Femur (tissue), 1 donor: ENCODE measurements at regions not wholly inside any gene's neighbourhood (a gene's known extent, or its start where the extent isn't known, plus 50 kb on each side); places are given as distances from the start of the nearest gene placed in this dataset.

Source experiments
- DNase-seq: peaks from one replicate; pipeline ENCODE4 v3.0.0-alpha.2; 2017

DNA sequence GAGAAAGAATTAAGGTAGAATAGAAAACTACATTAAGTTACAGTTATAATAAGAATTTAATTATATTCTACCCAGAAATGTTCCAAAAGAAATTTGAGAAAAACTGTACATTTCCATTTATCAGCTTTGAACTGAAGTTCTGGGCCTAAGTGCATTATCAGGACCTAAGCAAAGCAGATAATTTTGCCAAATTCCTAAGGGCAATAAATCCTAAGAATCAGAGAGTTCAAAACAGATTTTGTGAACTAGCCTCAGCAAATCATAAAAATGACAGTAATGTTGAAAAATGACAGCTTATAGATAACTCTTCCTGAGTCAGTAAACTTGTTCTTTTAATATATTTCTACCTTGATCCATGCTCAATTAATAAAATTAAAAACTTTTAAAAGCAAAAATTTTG, 662.1 kb upstream of the CDH9 start:
- DNase-seq: no peak

DNA sequence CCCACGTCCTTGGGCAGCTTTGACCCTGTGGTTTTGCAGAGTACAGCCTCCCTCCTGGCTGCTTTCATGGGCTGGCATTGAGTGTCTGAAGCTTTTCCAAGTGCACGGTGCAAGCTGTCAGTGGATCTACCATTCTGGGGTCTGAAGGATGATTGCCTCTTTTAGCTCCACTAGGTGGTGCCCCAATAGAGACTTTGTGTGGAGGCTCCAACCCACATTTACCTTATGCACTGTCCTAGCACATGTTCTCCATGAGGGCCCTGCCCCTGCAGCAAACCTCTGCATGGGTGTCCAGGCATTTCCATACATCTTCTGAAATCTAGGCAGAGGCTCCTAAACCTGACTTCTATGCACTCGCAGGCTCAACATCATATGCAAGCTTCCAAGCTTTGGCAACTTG, 644.2 kb upstream of the CDH9 start:
- no peak for DNase-seq

DNA sequence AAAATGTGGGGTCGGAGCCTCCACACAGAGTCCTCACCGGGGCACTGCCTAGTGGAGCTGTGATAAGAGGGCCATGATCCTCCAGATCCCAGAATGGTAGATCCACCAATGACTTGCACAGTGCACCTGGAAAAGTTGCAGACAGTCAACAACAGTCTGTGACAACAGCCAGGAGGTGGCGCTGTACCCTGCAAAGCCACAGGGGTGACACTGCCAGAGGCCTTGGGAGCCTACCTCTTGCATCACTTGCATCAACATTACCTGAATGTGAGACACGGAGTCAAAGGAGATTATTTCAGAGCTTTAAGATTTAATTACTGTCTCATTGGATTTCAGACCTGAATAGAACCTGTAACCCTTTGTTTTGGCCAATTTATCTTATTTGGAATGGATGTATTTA, 614.1 kb upstream of the CDH9 start:
- no peak for DNase-seq

DNA sequence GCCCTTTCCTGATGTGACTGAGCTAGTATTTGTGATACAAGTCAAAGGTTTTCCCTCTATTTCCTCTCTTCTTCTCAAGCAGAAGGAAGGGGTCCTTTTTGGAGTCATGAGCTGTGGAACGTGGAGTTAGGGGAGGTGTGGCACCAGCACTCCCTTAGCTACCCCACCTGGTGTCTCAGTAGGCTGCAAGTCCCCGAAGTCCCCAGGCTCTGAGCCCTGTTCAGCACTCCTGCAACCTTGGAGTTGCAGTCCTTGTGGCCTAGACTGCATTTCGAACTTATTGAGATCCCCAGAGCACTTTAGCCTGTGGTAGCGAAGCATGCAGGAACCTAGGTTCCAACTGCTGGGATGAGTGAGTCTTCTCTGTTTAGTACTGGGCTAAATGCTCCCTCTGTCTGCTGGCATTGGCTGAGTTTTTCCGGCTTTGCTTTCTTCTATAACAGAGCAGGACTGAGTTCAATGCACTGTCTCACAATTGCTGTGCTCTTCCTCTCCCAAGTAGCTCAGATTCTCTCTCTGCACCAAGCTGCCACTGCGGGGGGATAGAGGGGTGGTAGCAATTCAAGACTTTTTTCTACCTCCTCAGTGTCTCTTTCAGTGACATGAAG, 600.7 kb upstream of the CDH9 start:
- DNase-seq: no peak

DNA sequence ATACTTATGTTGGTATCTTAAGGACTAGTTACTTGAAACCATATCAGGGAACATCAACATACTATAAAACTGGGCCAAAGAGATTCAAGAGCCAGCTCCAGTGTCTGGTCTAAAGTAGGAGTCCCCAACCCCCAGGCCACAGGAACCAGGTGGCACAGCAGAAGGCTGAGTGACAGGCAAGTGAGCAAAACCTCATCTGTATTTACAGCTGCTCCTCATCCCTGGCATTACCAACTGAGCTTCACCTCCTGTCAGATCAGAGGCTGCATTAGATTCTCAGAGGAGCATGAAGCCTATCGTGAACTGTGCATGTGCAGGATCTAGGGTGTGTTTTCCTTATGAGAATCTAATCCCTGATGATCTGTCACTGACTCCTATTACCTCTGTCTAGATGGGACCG, 581.6 kb upstream of the CDH9 start:
- no peak for DNase-seq

DNA sequence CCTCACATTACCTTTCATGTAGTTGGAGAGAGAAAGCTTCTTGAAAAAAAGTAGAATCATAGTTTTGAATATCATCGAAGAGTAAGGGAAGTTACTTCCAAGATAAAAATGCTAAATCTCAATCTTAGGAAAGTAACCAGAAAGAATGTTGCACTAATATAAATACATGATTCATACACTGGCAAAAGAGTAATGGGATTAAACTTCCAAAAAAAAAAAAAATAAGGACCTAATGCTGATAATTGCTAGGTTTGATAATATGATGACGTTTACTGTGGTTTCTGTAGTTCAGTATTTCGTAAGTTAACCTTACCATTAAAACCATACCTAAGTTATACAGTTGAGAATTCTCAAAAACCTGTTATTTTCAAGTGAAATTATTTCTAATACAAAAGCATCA, 573.8 kb upstream of the CDH9 start:
- no peak for DNase-seq

DNA sequence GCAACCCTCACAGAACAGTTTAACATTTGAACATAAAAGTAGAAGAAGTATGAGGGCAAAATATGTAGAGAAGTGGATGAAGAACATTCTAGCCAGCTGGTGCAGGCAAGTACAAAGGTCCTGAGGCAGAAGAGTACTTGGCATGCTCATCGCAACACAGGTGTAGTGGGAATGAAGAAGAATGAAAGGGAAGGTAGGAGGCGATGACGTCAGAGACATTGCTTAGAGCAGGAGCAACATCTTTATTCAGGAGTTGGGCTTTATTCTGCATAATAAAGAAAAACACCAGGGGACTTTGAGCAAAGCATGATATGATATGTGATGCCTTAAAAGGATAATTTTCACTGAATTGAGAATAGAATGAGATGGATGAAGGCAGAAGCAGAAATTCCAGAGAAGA, 570.6 kb upstream of the CDH9 start:
- DNase-seq: no peak

DNA sequence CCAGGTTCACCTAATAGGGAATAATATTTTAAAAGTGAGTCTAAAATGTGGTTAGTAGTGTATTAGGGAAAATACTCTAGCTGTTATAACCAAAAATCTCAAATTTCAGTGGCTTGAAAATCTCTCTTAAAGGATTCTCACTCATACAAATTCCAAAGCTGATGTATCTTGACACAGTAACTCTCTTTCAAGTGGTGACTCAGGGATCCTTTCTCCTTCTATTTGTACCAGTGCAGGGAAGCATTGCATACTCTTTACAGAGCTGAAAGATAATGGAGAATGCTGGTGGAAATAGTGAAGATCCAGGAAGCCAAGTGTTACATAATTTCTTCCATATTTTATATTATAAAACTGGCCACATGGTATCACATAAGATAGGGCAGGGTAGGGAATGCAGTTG, 560.2 kb upstream of the CDH9 start:
- no peak for DNase-seq

DNA sequence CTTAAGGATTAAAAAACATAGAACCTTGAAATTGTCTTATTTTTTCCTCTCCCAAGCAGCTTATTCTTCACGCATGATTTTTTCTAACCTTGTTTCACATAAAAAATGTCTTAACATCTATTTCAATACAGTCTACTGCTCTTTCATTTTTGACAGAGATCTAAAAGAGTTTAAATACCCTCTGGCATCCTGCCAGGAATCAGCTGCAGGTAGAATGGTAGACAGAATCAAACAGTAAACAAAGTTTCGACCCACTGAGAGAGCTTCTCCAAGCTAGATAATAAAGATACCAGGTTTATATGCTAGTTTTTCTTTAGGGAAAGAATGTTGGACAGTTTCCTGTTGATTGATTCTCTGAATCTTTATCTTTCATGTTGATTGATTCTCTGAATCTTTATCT, 555.8 kb upstream of the CDH9 start:
- DNase-seq: no peak

DNA sequence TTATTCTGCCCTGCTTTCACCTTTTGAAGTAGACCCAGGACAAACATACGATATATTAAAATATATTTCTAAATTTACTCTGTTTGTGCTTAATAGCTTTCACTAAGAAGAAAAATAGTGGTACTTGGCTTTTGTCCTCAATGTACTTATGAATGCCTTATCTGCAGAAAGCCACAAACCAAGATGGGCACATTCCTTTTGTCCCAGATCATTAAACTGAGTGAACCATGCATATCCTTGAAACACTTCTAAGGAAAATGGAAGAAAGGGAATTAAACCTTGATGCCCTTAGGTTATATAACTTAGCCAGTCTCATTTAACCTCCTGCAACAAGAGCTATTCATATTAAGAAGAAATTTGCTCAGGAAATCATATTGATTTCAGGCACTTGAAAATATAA, 553.8 kb upstream of the CDH9 start:
- no peak for DNase-seq

DNA sequence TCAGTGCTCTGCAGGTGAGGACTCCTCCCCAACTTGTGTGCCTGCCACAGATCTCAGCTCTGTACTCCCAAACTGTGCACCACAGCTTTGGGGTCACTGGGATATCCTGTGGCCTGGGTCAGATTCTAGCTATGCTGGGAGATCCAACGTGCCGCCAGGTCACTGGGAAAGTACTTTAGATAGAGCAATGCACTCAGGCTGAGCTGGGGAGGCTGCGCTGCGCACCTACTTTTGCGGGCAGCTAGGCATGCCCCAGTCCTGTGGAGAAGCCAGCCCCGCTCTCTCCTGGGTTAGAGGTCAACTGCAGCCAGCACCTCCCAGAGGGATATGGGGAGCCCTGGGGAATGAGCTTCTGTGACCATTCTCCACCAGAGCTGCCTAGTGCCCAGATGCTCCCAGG, 552.1 kb upstream of the CDH9 start:
- no peak for DNase-seq

DNA sequence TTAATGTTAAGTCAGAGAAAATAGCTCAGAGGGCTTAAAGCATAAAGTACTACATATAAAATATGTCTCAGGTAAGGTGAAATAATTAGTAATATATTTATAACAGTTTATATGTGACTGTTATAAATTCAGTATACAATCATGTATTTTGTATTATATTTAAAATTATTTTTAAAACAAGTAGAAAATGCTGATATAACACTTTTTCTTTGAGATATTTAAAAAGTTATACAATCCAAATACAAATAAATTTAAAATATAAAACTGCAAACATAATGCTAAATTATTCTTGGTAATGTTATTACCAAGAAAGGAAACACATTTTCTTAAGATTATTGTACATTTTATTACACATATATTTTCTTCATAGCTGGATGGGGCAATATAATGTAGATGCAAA, 539.9 kb upstream of the CDH9 start:
- no peak for DNase-seq

DNA sequence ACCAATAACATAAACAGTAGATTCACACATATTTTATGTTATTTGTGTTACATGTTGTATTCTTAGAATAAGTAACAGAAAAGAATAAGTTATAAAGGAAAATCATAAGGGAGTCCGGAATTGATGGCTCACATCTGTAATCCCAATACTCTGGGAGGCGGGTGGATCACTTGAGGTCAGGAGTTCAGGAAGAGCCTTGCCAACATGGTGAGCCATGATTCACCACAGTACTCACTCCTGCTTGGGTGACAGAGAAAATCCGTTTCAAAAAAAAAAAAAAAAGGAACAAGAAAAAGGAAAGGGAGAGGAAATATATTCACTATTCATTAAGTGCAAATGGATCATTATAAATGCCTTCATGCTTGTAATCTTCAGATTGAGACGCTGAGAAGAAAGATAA, 533.3 kb upstream of the CDH9 start:
- no peak for DNase-seq

DNA sequence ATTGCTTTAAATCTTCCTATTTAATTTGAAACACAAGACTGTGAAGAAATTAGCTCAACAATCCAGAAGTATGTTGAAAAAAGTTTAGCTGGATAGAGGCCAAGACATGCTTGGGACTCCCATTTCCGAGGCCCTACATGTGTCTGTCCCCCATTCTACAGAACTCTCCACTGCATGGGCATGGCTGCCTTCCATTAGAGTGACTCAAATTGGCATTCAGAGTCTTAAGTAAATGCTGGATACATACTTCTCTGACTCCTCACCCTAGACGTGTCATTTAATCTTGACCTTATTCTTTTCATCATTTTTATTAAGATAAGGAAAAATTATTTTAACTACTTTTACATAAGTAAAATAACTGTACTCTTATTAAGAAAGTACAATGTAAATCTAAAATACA, 530.4 kb upstream of the CDH9 start:
- DNase-seq: no peak

DNA sequence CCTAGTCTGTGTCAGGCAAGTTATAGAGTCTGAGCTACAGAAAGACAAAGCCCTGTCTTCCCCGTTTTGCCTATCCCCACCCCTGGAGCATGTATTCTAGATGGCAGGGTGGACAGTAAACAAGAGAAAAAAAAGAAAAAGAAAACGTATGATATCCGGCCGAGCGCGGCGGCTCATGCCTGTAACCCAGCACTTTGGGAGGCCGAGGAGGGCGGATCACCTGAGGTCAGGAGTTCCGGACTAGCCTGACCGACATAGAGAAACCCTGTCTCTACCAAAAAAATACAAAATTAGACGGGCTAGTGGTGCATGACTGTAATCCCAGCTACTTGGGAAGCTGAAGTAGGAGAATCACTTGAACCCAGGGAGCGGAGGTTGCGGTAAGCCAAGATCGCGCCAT, 523.0 kb upstream of the CDH9 start:
- DNase-seq: no peak

DNA sequence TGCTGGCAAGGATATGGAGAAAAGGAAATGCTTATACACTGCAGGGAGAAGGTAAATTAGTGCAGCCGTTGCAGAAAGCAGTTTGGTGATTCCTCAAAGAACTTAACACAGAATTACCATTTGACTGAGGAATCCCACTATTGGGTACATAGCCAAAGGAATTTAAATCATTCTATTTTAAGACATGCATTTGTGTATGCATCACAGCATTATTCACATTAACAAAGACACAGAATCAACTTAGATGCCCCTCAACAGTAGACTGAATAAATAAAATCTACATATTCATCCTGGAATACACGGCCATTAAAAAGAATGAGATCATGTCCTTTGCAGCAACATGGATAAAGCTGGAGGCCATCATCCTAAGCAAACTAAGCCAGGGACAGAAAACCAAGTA, 510.1 kb upstream of the CDH9 start:
- DNase-seq: no peak

DNA sequence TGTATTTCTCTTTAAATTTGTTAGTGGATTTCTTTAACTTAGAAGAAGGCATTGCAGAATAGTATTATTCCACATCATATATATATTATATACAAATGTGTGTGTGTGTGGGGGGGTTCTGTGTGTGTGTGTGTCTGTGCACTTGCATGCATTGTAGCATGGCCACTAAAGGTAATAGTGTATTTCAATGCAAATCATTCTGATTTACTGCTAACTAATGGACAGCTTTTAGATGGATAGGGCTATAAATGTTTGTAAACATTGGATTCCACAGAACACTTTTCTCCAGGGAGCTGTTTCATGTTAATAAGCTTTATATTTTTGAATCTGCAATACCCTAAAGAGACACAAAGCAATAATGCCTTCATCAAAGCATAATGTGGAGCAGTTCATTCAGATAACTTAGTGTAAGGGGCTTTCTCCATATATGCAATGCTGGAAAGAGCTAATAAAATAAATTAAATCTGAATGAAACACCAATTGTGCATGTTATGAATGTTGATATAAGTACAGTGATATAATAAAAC, 496.7 kb upstream of the CDH9 start:
- DNase-seq: no peak

DNA sequence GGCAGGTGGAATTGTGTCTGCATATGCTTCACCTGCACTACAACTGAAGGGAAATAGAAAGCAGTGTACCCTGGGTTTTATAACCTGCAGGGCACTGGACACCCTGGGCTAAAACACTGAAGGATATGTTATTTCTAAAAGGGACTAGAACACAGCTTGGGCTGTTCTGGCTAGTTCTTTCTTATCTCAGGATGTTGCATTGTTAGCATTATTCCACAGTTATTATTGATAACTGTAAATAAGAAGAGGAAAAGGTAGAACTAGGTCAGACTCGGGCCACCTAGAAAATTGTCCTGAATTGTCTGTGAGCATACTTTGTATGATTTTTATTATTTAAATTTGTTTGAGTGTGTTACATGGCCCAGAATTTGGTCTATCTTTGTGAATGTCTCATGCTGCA, 493.9 kb upstream of the CDH9 start:
- DNase-seq: no peak

DNA sequence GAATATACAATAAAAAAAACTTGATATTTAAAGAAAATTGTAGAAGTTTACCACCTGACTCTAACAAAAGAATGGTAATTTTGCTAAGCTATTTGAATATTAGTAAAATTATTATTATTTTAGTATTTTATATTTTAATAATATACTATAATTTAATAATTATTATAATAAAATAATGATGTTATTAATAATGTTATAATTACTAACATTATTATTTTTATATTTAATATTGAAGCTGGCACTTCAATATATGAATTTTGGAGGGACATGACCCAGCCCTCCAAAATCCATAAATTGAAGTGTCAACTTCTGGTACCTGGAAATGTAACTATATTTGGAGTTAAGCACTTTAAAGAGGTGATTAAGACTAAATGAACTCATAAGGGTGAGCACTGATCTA, 486.1 kb upstream of the CDH9 start:
- no peak for DNase-seq

DNA sequence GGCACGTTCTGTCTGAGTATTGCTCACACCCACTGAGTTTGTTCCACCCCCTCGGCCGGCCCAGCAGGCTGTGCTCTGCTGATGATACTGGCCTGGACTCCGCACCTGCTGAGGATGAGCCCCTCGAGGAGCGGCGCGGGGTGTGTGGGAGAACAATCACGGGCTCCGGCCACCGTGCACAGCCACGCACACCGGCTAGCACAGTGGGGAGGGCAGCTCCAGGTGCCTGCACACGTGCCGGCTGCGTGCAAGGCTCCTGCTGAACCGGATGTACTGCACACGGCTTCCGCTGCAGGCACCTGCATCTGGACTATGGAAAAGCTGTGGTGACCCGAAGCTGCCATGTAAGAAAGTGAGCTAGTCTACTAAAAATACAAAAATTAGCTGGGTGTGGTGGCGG, 485.2 kb upstream of the CDH9 start:
- no peak for DNase-seq

DNA sequence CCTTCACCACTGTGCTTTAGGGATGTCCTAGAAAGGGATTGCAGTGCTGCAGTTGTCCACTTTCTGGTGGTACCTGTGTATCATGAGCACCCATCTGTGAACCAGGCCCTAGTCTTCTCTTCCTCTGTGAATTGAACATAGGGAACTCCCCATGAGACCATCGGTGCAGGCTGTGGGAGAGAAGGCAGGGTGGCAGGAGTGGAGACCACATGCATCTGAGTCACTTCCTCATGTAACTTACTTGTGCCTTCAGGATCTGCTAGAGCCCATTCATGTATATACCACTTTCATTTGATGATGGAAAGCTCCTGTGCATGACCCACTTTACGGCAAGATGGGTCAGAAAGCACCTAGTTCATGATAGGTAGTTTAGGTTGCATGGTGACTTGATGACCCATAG, 478.1 kb upstream of the CDH9 start:
- DNase-seq: no peak

DNA sequence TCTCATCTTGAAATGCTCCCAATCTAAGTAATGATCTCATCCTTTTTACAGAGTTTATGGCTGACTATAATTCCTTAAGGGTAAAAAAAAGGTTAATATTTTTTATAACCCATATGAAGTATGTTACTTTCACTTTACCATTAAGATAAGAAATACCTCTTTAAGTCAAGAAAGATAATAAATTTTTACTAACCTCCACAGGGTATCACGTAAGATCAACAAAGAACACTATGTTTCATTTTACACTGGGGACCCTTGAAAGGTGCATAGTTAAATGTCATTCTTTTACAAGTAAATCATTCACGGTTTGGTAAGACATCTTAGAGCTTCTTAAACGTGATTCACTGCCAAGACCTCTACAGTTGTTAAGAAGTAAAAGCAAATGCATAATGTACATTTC, 472.7 kb upstream of the CDH9 start:
- DNase-seq: no peak

DNA sequence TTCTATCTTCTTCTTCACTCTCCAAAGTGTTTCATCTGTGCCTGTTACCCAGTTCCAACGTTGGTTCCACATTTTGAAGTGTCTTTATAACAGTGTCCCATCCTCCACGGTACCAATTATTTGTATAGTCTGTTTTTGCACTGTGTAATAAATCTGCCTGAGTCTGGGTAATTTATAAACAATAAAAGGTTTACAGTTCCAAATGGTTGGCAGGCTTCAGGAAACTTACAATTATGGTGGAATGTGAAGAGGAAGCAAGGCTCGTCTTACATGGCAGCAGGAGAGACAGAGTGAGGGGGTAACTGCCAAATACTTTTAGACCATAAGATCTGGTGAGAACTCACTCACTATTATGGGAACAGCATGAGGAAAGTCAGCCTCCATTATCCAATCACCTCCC, 465.4 kb upstream of the CDH9 start:
- DNase-seq: no peak

DNA sequence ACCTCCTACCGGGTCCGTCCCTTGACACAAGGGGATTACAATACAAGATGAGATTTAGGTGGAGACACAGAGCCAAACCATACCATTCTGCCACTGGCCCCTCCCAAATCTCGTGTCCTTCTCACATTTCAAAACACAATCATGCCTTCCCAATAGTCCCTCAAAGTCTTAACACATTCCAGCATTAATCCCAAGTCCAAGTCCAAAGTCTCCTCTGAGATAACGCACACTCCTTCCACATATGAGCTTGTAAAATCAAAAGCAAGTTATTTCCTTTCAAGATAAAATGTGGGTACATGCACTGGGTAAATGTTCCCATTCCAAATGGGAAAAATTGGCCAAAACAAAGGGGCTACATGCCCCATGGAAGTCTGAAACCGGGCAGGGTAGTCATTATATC, 463.9 kb upstream of the CDH9 start:
- DNase-seq: no peak

DNA sequence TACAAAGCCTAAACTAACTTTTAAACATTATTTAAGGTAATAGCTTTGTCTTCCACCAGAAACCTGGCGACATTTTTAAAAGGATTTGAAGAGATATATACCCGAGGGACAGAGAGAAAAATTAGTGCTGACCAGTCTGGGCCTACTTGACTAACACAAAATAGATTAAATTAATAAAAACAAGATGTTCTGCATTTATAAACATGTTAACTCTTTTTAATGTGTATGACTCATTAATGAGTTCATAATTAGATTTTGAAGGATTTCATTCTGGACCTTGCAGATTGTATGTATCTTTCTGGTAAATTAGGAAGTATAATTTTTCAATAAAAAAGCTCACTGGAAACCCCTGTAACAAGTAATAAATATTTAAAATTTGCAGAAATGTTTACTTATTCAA, 459.1 kb upstream of the CDH9 start:
- no peak for DNase-seq

DNA sequence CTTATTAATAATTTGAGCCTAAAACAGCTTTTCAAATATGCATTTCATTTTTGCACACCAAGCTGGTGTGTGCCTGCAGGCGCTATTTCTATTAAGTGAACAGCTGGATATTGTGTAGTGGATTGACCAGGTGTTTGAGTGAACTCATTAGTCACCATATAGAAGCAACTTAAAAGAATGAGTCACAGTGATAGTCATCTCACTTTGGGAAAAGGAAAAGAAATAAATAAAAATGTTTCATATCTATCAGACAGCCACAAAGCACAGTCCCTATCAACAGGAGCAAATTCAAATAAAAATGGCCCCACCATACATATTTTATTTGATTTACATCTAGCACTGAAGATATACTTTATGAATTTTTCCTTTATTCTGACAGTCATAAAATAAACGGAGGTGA, 456.5 kb upstream of the CDH9 start:
- no peak for DNase-seq
